ENCODE measurements at regions not wholly inside any gene's neighbourhood (a gene's known extent, or its start where the extent isn't known, plus 50 kb on each side); places are given as distances from the start of the nearest gene placed in this dataset.
"Not testable (repeated sequence)": the region's sequence is repeated elsewhere in the genome, so short reads cannot be mapped to it uniquely, and the experiment has no call there.

DNA sequence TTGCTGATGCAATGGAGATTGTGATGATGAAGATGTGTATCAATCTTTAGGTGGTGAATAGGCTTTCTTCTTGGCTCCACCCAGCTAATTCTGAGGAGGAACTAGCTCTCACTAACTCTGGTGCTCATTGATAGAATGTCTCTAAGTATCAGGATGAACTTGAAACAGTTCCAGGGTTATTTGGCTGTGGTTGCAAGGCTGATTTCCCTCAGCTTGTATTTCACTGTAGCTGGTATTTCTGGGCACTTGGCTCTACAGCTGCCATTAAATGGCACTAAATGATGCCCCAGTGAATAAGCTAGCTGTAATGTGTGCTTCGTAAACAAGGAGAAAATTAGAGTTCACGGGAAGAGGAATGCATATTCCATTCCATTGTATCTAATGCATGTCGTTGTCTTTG lies 241.2 kb downstream of the RPIA start:
- H3K27me3 ChIP-seq = no peaks in the 10 kb centered on the region
- DNase-seq (ENCODE audit: low spot score in 2 of 2) = no peak

DNA sequence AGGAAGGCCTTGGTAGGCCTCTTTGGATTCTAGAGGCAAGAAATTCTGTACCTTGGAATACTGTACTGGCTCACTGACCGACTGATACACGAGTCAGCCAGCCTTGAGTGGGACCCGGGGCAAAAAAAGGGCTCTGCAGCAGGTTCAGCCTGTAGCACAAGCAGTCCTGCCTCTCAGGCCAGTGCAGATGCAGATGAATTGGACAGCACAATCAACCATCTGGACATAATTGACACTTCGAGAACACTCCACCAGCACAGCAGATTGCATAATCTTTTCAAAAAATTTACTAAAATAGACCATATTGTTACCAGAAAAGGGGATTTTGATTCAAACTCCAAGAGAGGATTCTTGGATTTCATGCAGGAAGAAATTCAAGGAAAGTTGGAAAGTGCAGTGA lies 241.6 kb downstream of the RPIA start:
- TF ChIP-seq, protein P1, sequence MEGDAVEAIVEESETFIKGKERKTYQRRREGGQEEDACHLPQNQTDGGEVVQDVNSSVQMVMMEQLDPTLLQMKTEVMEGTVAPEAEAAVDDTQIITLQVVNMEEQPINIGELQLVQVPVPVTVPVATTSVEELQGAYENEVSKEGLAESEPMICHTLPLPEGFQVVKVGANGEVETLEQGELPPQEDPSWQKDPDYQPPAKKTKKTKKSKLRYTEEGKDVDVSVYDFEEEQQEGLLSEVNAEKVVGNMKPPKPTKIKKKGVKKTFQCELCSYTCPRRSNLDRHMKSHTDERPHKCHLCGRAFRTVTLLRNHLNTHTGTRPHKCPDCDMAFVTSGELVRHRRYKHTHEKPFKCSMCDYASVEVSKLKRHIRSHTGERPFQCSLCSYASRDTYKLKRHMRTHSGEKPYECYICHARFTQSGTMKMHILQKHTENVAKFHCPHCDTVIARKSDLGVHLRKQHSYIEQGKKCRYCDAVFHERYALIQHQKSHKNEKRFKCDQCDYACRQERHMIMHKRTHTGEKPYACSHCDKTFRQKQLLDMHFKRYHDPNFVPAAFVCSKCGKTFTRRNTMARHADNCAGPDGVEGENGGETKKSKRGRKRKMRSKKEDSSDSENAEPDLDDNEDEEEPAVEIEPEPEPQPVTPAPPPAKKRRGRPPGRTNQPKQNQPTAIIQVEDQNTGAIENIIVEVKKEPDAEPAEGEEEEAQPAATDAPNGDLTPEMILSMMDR (IDR thresholded peaks at IDR 0.05) = no peak
- DNase-seq (ENCODE audit: low spot score in 2 of 2) = no peak
- no peaks in the 10 kb centered on the region for H3K27me3 ChIP-seq
- no peak overlapping the region for H3K27ac ChIP-seq
- no peak overlapping the region for H3K4me3 ChIP-seq
- H3K36me3 ChIP-seq = no peaks in the 10 kb centered on the region
- H3K9me3 ChIP-seq = no peaks in the 10 kb centered on the region
- intact Hi-C loops (cut with DNase I) = no loop called here
- H3K4me1 ChIP-seq = no peaks in the 10 kb centered on the region

More for the DNA sequence above, 241.2 kb downstream of the RPIA start:
- Histone ChIP-seq H3K27ac (no peak overlapping the region), H3K36me3 (no peaks in the 10 kb centered on the region), H3K4me1 (no peaks in the 10 kb centered on the region), H3K9me3 (no peaks in the 10 kb centered on the region), H3K4me3 (no peak overlapping the region)
- TF ChIP-seq, protein P1 (IDR thresholded peaks at IDR 0.05) = no peak
- intact Hi-C loops (cut with DNase I) = no loop called here

DNA sequence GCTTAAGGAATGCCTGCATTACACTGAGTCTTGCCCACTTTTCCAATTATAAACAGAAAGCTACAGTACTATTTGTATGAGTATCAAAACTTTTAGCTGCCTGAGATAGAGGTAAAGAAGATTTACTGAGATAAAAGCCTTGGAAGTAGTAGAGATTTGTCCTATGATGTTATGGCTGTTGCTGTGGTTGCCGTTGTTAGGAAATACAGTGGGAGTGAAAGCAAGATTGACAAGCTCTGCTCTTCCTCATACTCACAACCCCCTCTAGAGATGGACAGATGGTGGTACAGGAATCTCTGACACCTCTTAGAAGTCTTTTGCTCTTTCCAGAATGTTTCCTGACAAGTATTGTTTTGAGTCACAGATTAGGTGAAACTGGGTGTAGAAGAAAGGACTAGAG lies 242.5 kb downstream of the RPIA start:
- no peaks in the 10 kb centered on the region for H3K36me3 ChIP-seq
- intact Hi-C loops (cut with DNase I) = no loop called here
- no peak overlapping the region for H3K4me3 ChIP-seq
- H3K4me1 ChIP-seq = no peaks in the 10 kb centered on the region
- no peaks in the 10 kb centered on the region for H3K27me3 ChIP-seq
- TF ChIP-seq, protein P1 (IDR thresholded peaks at IDR 0.05) = no peak
- H3K27ac ChIP-seq = no peak overlapping the region
- no peak for DNase-seq (ENCODE audit: low spot score in 2 of 2)
- no peaks in the 10 kb centered on the region for H3K9me3 ChIP-seq

DNA sequence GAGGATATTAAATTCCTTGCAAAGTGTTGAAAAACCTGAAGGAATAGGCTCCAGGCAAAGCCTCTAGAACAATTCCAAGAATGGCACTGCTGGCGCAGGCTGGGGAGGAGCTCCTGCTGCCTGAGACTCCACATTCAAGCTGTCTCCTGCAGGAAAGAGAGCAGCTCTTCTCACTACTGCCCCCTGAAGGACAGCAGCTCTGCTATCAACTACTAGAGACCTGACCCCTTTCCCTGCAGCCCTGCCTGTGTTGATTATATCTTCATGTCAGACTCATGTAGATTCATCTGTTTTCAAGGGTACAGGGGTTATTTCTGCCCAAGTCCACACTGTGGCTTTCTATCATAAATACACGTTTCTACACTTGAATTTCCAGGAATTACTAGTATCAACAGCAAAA lies 249.7 kb downstream of the RPIA start:
- DNase-seq (ENCODE audit: low spot score in 2 of 2); H3K4me3 ChIP-seq; H3K9me3 ChIP-seq; H3K27ac ChIP-seq; intact Hi-C loops (cut with DNase I); H3K4me1 ChIP-seq; H3K36me3 ChIP-seq; H3K27me3 ChIP-seq: not testable (repeated sequence)
- TF ChIP-seq, protein P1 (IDR thresholded peaks at IDR 0.05) = peak in 1 of 3 experiments; percentile 4

DNA sequence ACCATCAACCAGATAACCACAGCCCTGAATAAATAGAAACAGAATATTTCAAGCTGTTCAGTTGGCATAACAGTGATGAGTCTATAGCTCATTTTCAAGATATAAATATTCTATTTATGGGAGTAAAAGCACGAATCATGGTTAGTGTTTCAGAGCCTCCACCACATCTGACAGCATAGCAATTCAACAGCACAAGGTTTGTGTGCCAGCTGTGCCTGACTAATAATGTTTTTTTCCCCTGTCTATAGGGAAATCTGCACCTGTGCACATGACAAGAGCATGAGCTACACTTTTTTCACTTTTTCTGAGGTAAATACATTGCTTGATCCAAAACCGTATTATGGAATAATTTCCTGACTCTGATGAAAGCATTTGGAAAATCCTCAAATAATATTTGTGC lies 251.3 kb downstream of the RPIA start:
- no peaks in the 10 kb centered on the region for H3K4me1 ChIP-seq
- intact Hi-C loops (cut with DNase I) = no loop called here
- H3K27ac ChIP-seq = no peak overlapping the region
- no peaks in the 10 kb centered on the region for H3K36me3 ChIP-seq
- H3K9me3 ChIP-seq = no peaks in the 10 kb centered on the region
- no peaks in the 10 kb centered on the region for H3K27me3 ChIP-seq
- no peak overlapping the region for H3K4me3 ChIP-seq
- no peak for DNase-seq (ENCODE audit: low spot score in 2 of 2)
- TF ChIP-seq, protein P1 (IDR thresholded peaks at IDR 0.05) = no peak

DNA sequence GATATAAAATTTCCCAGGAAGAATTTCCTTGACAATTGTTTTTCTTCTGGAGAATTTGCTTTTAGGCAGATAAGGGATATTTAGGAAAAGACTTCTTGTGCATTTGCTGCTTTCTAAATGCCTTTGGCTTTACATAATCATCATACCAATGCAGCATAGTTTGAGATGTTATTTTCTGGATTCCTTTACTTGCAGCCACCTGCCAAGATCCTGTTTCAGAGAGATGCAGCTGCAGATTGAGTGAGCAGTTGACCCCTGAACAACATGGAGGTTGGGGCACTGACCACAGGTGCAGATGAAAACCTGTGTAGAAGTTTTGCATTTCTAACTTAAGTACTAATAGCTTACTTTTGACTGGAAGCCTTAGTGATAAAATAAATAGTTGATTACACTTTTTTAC lies 257.9 kb downstream of the RPIA start:
- Histone ChIP-seq H3K27me3 (no peaks in the 10 kb centered on the region), H3K4me1 (no peaks in the 10 kb centered on the region), H3K9me3 (no peaks in the 10 kb centered on the region), H3K36me3 (no peaks in the 10 kb centered on the region), H3K4me3 (no peak overlapping the region), H3K27ac (no peak overlapping the region)
- intact Hi-C loops (cut with DNase I) = no loop called here
- TF ChIP-seq, protein P1 (IDR thresholded peaks at IDR 0.05) = no peak
- DNase-seq (ENCODE audit: low spot score in 2 of 2) = no peak

Measured in ascending aorta (tissue), 2 donors.